NCI-H524 (cell line): ENCODE measurements at regions not wholly inside any gene's neighbourhood (a gene's known extent, or its start where the extent isn't known, plus 50 kb on each side); places are given as distances from the start of the nearest gene placed in this dataset.
A peak's percentile ranks its signal among the peaks of the same experiment; 100 is the strongest.

Experiments
- DNase-seq, 2 experiments: peaks; one replicate each; lab custom pipeline; 2025; lab: John Stamatoyannopoulos, UW

DNA sequence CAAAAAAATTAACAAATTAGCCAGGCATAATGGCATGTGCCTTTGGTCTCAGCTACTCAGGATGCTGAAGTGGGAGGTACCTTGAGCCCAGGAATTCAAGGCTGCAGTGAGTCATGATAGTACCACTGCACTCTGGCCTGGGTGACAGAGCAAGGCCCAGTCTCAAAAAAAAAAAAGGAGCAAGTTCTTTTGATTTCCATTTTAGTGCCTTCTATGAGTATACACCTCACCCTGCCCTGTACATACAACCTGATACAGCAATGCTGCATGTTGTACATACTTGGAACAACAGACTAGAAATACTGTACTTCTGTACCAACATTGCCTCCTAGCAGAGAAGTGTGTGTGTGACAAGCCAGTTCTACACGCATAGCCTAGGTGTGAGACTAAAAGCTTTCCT, 97.3 kb upstream of the CARMIL1 start:
- no peak for DNase-seq

DNA sequence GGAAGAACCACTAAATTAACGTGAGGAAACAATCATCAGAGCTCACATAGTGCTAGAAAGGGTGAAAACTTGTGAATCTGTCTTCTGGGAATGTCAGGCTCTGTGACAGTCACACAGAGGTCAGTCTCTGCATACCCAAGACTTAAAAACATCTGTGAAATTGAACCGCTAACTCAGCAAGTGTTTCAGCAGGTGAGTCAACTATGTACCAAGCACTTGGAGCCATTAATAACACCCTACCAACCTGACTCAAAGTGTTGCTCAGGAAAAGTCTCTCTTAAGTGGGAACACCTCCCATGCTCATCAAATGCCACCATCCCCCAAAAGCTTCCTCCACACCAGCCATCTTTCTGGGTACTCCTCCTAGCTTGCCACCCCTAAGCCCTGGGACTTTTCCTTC, 92.3 kb upstream of the CARMIL1 start:
- DNase-seq, result no peak

DNA sequence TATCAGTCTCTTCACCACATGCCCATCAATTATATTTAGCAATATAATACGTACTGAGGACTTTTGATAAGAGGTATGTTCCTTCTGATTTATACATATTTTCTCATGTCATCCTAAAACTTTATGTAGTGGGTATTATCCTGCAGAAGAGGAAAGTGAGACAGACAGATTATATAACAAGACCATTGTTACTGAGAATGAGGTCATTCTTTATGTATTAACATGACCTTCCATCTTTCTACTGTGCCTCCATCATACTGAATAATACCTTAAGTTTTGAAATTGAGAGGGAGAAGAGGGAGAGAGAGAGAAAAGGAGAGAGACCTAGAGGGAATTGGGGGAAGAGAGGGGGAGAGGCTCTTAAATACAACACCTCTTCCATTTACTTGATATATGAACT, 90.9 kb upstream of the CARMIL1 start:
- DNase-seq, result no peak

DNA sequence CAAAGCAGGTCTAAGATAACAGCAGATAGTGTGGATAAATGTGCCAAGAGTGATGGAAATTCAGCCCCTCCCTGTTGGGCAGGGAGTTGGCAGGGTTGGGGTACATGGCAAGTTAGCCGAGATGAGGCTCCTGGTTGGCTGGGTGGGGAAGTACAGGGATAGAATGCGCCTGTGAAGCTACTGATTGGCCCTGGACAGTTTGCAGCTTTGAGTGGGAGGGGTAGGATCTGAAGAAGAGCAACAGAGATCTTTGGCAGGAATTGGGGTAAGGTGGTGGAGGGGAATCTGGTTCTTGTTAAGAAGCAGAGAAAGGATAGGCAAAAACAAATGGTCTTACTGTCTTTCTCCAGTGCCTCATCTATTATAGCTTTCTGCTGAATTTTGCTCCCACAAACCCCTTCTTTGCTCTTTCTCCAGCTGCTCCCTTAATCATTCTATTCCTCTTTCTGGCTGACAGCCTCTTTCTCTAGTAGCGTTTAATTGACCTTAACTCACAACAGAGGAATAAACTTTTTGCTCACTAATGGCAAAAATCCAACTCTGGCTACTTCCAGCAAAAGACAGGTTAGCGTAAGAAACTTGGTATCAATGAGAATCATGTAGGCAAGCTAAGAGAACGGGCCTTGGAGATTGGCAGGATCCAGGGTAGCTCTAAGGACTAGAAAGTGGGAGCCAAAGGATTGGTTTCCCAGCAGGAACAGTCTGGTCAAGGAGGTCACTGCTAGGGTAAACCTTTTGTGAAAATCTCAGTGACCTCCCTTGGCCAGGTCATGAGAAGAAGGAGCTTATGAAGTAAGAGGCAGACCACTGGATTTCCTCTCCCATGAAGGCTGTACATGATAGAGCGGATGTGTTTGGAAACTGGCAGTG, 86.3 kb upstream of the CARMIL1 start:
- no peak for DNase-seq

DNA sequence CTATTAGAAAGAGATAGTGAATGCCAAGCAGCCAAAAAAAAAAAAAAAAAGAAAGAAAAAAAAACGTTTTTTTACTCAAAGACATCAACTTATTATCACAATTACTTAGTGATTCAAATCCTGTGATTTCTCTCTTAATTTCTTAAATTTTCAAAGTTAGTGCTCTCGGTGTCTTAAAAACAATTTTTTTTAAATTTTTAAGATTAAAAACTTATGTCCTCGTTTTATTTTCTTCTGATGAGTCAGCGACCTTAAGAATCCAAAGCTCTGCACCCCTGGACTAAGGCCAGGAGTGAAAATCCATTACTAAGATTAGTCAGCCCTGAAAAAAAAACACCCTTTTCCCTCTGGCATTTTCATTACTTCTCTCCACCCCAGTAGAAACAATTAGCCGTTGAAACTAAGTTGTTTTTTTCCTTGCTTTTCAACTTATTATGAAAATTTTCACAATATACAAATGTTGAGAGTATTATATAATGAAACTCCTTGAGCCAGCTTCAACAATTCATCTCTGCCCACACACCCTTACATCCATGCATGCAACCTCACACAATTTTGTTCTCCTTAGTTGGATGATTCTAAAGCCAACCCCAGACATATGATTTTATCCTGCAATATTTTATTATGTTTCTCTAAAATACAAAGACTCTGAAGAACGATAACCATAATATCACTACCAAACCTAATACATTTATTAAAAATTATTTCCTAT, 85.6 kb upstream of the CARMIL1 start:
- no peak for DNase-seq

DNA sequence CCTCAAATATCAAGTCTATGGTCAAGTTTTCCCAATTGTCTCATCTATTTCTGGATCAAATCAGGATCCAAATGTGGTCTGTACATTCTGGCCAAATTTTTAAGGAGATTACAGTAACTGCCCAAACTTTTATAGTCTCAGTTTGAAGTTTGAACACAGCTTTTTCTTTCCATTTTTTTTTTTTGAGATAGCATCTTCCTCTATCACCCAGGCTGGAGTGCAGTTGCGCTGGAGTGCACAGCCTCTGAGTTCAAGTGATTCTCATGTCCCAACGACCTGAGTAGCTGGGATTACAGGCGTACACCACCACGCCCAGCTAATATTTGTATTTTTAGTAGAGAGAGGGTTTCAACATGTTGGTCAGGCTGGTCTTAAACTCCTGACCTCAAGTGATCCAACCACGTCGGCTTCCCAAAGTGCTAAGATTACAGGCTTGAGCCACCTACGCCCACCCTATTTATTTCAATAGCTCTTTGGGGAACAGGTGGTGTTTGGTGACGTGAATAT, 84.9 kb upstream of the CARMIL1 start:
- no peak for DNase-seq

DNA sequence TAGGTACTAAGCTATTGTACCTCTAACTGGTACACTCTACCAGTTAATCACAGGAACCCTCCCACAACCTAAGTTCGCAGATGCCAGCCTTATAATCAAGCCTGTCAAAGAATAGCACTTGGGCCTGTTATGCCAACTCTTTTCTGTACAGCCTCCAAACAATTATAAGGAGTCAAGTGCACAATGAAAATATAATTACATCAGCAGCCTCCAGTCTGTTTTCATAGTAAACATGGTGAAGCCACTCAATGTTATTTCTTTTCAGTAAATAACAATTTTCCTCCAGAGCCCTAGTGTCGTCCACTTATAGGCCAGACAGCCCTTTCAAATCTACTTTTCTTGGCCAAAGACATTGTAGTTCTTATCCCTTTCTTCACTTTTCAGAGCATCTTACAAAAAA, 82.7 kb upstream of the CARMIL1 start:
- DNase-seq, result no peak

DNA sequence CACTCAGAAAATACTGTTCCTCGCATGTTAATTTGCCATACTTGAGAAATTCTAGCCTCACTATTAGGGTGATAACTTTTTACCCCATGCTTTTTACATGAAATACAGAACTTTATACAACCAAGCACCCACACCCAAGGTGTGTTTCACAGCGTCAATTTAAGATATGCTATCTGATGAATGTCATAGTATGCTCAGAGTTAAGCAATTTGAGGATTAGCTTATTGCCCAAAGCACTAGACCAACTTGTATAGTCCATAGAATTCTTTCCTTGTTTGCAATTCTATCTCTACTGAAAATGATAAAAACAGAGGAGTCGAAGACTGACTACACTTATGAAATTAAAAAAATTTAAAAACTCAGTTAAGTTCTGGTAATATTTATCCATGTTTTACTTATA, 82.1 kb upstream of the CARMIL1 start:
- DNase-seq, result no peak

DNA sequence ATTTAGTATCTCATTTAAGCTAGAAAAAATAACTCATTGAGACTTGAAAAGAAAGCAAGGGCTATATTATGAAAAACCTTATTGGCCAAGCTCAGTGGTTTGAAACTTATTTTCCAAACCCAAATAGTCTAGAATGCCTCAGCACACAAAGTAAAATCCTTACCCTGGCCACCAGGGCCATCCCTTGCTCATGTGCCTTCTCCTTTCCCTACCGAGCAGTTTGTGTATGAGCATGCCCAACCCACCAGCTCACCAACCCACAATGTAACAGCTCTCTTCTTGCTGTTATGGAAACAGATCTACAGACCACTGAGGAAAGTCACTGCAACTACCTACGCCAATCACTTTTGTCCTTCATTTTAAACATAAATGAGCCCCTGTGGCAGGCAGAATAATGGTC, 79.6 kb upstream of the CARMIL1 start:
- DNase-seq, result no peak

DNA sequence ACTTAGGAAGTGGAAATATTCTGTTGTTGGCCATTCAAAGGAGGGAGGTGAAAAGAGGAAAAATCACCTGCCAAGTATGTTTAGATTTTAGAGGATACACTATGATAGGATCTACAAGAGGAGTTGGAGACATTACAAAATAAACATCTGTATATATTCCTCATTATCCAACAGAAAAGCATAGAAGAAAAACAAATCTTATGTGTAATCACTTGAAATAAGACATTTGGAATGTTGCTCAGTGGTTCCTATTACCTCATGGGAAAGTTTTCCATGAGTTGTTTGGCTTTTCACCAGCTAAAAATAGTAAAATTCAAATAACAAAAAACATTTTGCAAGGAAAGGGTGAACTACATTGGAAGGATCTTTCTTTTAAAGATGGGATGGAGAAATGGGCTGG, 76.7 kb upstream of the CARMIL1 start:
- DNase-seq, result no peak

DNA sequence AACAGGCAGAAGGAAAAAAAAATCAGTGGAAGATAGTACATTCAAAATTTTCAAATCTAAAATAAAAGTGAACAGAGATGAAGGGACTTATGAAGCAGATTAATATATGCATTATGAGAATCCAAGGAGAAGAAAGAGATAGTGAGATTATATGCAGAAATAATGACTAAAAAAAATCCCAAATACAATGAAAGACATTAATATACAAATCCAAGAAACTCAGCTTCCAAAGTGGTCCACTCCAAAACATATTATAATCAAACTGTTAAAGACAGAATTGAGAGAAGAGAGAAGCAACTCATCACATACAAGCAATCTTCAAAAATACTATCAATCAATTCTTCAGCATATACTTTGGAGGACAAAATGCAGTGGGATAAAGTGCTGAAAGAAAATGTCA, 73.5 kb upstream of the CARMIL1 start:
- DNase-seq, result no peak

DNA sequence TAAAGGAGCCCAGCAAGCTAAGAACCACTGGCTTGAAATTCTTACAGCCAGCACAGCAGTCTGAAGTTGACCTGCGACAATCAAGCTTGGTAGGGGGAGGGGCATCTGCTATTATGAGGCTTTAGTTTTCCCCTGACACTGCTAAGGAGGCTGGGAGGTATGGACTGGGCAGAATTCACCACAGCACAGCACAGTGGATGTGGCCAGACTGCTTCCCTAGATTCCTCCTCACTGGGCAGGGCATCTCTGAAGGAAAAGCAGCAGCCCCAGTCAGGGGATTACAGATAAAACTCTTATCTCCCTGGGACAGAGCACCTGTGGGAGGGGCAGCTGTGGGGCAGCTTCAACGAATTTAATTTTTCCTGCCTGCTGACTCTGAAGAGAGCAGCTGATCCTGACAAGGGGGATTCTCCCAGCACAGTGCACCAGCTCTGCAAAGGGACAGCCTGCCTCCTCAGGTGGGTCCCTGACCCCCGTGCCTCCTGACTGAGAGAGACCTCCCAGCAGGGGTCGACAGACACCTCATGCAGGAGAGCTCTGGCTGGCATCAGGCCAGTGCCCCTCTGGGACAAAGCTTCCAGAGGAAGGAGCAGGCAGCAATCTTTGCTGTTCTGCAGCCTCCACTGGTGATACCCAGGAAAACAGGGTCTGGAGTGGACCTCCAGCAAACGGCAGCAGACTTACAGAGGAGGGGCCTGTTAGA, 71.6 kb upstream of the CARMIL1 start:
- DNase-seq, result peak in 1 of 2 experiments; percentile 19

DNA sequence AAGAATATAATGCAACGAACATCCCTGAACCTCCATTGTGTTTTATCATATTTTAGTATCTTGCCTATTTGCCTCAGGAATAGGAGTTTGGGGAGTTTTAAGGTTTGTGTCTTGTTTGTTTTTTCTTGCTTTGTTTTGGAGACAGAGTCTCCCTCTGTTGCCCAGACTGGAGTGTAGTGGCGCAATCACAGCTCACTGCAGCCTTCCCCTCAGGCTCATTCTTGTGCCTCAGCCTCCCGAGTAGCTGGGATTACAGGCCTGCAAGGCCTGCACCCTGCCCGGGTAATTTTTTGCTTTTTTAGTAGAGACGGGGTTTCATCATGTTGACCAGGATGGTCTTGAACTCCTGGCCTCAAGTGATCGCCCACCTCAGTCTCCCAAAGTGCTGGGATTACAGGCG, 63.3 kb upstream of the CARMIL1 start:
- DNase-seq, result no peak

DNA sequence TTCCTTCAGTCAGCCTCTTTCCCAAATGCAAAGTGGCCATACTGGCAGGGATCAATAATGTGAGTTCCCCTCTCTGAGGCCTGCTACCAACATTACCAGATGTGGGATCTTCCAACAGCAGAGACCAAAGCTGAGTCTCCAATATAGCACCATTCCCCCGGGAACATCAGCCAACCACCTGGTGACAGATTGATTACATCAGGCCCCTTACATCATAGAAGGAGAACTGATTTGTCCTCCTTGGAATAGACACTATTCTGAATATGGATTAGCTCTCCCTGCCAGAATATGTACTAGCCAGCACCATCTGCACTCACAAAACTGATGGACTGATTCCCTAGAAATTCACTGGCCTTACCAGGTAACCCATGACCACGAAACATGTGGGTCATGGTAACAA, 61.9 kb upstream of the CARMIL1 start:
- DNase-seq, result peak; percentile 37 to 85

DNA sequence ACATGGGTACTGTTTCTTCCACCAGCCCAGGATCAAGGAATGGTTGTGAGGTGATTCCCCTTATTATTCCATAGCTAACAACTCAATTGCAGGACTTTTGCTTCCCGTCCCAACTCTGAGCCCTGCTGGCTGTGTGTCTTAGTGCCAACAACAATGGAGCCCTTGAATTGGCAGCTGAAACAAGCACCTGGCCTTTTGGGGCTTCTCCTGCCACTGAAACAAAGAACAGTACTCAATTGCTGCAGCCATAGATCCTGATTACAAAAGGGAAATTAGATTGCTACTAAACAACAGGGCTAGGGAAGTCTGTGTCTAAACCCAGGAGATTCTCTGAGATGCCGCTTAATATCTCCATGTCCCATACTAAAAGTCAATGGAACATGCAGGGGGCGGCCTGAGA, 61.3 kb upstream of the CARMIL1 start:
- no peak for DNase-seq

DNA sequence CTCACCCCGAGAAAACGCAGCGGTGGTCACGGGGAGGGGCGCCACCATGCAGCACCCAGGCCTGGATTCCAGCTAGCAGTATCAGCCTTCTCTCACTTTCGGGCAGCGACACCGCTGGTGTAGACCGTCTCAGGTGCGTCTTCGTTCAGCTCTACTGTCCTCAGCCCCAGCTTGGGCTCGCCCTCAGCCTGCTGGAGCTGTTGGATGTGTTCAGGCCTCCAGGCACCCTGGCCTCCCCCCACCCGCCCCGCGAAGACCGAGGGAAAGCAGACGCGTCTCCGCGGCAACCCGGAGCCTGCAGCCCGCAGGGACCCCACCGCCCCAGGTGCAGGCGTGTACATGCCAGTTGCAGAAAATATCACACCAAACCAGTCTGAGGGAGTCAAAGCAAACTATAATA, 60.8 kb upstream of the CARMIL1 start:
- no peak for DNase-seq

DNA sequence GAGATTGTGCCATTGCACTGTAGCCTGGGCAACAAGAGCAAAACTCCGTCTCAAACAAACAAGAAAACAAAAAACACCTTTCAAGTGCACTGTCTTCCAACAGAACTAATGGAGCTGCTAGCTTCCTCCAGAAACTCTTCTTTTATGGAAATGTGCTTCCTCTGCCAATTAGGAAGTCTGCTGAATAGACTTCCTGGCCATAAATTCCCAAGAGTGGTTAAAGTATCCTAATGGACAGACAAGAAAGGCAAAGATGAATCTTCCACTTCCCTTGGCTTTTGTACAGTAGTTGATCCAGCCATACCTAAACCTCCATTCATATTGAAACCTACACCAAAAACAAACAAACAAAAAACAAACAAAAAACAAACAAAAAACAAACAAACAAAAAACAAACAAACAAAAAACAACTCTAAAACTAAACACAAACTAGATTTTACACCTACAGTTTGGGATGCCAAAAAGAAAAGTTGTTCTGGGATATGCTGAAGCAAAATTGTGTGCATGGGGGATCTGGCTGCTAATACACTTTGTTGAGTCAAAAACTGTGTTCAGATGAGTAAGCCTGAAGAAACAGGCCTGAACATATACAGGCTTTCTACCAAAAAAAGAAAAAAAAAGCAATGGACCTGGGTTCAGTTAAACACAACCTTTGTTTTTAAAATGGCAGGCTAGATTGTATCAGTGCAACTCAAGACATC, 59.8 kb upstream of the CARMIL1 start:
- no peak for DNase-seq

DNA sequence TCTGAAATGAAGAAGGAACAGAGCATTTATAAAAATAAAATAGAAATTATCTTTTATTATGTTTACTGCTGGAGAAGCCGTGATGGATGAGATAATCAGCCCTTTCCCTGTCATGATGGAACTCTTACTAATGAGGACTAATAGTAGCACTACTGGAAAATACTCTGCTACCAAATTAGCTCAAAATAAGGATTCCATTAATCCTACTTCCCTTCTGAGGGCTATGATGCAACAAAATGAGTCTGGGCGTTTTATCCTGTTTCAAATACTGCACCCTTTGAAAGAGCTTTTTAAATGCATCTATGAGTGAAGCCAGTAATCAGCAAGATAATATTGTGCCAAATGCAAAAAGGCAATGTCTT, 59.3 kb upstream of the CARMIL1 start:
- DNase-seq, result no peak

DNA sequence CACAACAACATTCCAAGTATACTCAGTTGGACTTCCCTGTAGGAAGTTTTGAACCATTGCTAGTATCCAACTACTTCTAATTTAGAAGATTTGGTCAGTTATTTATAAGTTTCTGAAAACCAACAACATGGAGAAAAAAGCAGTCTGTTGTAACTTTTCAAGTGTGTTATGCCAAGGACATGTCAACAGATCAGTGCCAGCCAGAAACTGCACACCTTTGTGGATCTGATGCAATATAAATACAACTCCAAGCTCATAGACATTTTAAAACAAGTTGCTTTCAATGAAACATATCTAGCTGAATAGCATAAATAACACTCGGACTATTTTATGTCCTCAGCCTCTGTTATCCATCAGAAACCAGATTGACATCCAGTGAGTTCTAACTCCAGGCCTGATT, 58.3 kb upstream of the CARMIL1 start:
- no peak for DNase-seq

DNA sequence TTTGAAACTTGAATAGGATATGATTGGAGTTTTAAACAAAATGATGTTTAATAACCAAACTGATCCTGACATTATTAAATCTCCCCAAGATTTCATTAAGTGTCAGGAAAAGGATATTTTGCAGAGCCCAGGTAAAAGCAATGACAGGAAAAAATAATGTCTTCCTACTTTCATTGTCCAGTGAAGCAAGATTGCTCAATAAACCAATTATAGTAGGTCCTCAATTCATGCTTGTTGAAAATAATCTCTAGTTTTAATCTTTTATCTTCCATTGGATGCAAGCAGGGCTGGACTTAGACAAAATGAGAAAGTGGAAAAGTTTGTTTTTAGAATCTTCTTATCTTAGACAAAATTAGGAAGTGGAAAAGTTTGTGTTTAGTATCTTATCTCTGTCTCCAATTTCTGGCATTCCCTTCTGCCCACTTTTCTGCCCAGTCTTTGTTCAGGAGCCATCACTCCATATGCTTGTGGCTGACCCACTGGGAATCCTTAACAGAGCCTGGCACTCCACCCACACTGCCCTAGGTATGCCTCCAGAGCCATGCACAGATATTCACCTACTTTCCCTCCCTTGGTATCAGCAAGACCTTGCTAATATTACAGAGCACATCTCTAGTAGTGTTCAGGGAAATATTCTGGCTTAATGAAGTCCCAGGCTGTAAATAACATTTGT, 57.0 kb upstream of the CARMIL1 start:
- no peak for DNase-seq

DNA sequence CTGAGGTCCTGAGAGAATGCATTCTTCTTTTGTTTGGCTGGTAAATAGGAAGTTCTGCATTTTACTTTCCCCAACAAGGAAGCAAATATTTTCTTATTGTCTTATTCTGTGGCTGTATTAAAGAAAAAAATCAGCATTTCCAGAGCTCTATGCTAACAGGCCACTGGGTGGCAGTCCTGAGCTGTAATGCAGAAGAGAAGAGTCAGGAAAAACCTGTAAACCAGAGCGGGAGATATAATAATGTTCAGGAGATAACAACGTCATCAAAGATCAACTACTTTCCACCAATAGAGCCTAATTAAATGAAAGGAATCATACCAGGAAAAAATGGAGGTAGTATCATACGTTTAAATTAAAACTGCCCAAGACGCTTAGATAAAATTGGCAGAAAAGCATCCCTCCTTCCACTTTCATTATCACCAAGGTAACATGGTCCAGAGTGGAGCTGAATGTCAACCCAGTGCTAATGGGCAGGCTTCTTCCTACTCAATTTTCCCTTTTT, 55.6 kb upstream of the CARMIL1 start:
- DNase-seq, result peak; percentile 41 to 62
